Thoracic aorta (tissue), 2 donors: ENCODE measurements at regions not wholly inside any gene's neighbourhood (a gene's known extent, or its start where the extent isn't known, plus 50 kb on each side); places are given as distances from the start of the nearest gene placed in this dataset.

Source experiments
- ATAC-seq: fragments of 150-250 bp; one replicate; pipeline ENCODE4 v1.8.0; 2017; ENCODE audit warnings: low read depth; ENCODE audit not compliant: insufficient number of reproducible peaks, low FRiP score
- DNase-seq: peaks from one replicate; pipeline ENCODE4 v3.0.0-alpha.2; 2020; ENCODE audit warnings: low spot score
- H3K27ac ChIP-seq, 2 donors: fragments of 200-600 bp; sonication (generic); 1 replicate in 1 of 2; 2 replicates in 1 of 2; pipeline ENCODE4 v1.5.1; 2016; ENCODE audit warnings: mild to moderate bottlenecking in 2 of 2, moderate library complexity in 2 of 2
- H3K27me3 ChIP-seq: fragments of 200-600 bp; sonication (generic); replicated peaks from 2 replicates; pipeline ENCODE4 v1.6.0; 2016; ENCODE audit warnings: mild to moderate bottlenecking; ENCODE audit not compliant: insufficient read depth
- H3K36me3 ChIP-seq: fragments of 200-600 bp; sonication (generic); one replicate; pipeline ENCODE4 v1.5.1; 2016
- H3K4me1 ChIP-seq, 2 donors: fragments of 200-600 bp; sonication (generic); 1 replicate in 1 of 2; 2 replicates in 1 of 2; pipeline versions ENCODE4 v1.5.1 to v1.6.0; 2016; ENCODE audit warnings: low read depth in 2 of 2, mild to moderate bottlenecking in 1 of 2; ENCODE audit not compliant: control insufficient read depth in 1 of 2
- H3K4me3 ChIP-seq: fragments of 200-600 bp; sonication (generic); 2 replicates; pipeline ENCODE4 v1.5.1; 2016; ENCODE audit warnings: mild to moderate bottlenecking
- H3K9me3 ChIP-seq: fragments of 200-600 bp; sonication (generic); 2 replicates; pipeline ENCODE4 v1.5.1; 2016
- TF ChIP-seq, protein P1 (sequence below): fragments of 200-600 bp; sonication (generic); IDR thresholded peaks from one replicate; pipeline ENCODE4 v1.5.1; 2019; ENCODE audit warnings: antibody characterized with exemption

DNA sequence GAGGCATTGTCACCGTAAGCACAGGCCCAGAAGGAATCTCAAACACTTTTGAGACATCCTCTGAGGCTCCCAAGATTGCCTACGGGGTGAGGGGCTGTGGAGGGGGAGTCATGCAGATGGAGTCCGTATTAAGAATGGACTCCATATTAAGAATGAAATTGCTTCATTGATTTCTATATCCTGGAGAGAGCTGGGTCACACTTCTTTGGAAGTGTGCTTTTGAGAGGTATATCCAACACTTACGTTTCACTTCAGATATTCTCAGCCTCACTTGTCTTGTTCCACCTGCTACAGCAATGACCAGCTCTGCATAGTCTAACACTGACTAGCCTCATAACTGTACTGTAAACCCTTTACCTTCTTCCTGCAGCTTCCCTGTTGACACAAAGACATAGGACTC, 62.6 kb upstream of the ARHGAP5 start:
- TF ChIP-seq, protein P1, sequence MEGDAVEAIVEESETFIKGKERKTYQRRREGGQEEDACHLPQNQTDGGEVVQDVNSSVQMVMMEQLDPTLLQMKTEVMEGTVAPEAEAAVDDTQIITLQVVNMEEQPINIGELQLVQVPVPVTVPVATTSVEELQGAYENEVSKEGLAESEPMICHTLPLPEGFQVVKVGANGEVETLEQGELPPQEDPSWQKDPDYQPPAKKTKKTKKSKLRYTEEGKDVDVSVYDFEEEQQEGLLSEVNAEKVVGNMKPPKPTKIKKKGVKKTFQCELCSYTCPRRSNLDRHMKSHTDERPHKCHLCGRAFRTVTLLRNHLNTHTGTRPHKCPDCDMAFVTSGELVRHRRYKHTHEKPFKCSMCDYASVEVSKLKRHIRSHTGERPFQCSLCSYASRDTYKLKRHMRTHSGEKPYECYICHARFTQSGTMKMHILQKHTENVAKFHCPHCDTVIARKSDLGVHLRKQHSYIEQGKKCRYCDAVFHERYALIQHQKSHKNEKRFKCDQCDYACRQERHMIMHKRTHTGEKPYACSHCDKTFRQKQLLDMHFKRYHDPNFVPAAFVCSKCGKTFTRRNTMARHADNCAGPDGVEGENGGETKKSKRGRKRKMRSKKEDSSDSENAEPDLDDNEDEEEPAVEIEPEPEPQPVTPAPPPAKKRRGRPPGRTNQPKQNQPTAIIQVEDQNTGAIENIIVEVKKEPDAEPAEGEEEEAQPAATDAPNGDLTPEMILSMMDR, result no peak

GRCh38 chr14:32015166-32015565, 61.9 kb upstream of the ARHGAP5 start:
- Histone ChIP-seq H3K4me3 (no peak overlapping the region), H3K27me3 (no peaks in the 10 kb centered on the region), H3K4me1 (peaks cover 0 to 12% of the 10 kb centered on the region in 2 donors), H3K27ac (no peak overlapping the region), H3K36me3 (no peaks in the 10 kb centered on the region), H3K9me3 (no peaks in the 10 kb centered on the region)
- TF ChIP-seq, protein P1, result no peak
- no peak for DNase-seq
- ATAC-seq, result no peak

More for the DNA sequence above, 62.6 kb upstream of the ARHGAP5 start:
- H3K4me1 ChIP-seq, result peaks cover 0 to 9% of the 10 kb centered on the region in 2 donors
- H3K27me3 ChIP-seq, result no peaks in the 10 kb centered on the region
- no peaks in the 10 kb centered on the region for H3K9me3 ChIP-seq
- no peaks in the 10 kb centered on the region for H3K36me3 ChIP-seq
- no peak overlapping the region for H3K27ac ChIP-seq
- ATAC-seq (no peak), DNase-seq (no peak)
- no peak overlapping the region for H3K4me3 ChIP-seq

DNA sequence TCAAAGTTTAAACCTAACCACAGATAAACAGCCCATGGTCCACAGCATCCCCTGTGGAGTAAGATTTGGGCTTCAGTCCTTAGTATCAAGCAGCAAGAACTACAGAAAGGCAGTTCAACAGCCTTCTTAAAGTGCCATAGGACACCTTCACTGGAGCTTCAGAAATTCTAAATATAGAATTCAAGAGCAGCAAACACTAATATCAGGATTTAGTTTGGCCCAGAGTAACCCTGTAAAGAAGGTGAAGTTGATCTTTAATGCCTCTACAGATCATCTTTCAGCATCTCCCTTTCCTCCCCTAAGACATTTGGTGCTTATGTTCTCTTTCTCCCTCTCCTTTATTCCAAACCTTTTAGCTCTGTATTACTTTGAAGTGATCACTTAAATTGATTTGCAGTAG, 59.5 kb upstream of the ARHGAP5 start:
- Histone ChIP-seq H3K9me3 (no peaks in the 10 kb centered on the region), H3K4me3 (no peak overlapping the region), H3K27ac (no peak overlapping the region), H3K27me3 (no peaks in the 10 kb centered on the region), H3K4me1 (peaks cover 0 to 12% of the 10 kb centered on the region in 2 donors), H3K36me3 (no peaks in the 10 kb centered on the region)
- TF ChIP-seq, protein P1, result no peak
- DNase-seq, result no peak
- ATAC-seq, result no peak

DNA sequence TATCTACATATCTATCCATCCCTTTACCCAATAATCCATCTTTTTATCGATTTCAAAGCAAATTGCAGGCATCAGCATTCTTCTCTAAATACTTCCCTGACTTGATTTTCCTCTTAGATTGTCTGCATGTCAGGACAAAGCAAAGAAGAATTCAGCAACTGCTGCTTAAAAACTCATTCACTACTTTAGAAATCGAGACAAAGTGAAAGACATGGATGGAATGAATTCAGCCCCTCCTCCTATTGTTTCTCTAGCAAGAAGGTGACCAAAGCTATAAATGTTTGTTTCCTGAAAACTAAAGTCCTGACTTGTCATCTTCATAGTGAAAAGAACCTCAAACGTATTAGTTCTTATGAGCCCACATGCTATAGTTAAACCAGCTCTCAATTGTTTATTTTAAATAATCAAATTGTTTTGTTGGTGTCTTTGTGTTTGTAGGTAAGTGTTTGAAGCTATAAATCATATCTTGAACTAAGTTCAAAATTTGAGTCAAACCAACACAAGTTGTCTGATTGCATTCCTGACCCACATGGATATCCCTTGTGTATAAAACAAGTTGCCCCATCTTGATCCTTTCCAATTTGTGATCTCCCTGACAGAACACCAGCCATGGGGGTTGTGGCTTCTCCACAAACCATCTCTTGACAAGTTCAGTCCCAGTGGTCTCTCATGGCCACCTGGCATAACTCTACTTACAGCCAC, 58.6 kb upstream of the ARHGAP5 start:
- DNase-seq (no peak), ATAC-seq (no peak)
- H3K36me3 ChIP-seq, result no peaks in the 10 kb centered on the region
- no peak overlapping the region for H3K27ac ChIP-seq
- TF ChIP-seq, protein P1, result no peak
- peaks cover 0 to 12% of the 10 kb centered on the region in 2 donors for H3K4me1 ChIP-seq
- no peaks in the 10 kb centered on the region for H3K27me3 ChIP-seq
- no peak overlapping the region for H3K4me3 ChIP-seq
- no peaks in the 10 kb centered on the region for H3K9me3 ChIP-seq

GRCh38 chr14:32019276-32019675, 57.8 kb upstream of the ARHGAP5 start:
- H3K9me3 ChIP-seq, result no peaks in the 10 kb centered on the region

More at GRCh38 chr14:32019276-32019675, 57.8 kb upstream of the ARHGAP5 start:
- peaks cover 0 to 12% of the 10 kb centered on the region in 2 donors for H3K4me1 ChIP-seq
- H3K36me3 ChIP-seq, result no peaks in the 10 kb centered on the region
- no peak for ATAC-seq
- no peaks in the 10 kb centered on the region for H3K27me3 ChIP-seq
- DNase-seq, result no peak
- TF ChIP-seq, protein P1, result no peak
- no peak overlapping the region for H3K27ac ChIP-seq
- peak overlapping the region; percentile 9 for H3K4me3 ChIP-seq
